T-helper 17 cell (primary cell): ENCODE measurements at regions not wholly inside any gene's neighbourhood (a gene's known extent, or its start where the extent isn't known, plus 50 kb on each side); places are given as distances from the start of the nearest gene placed in this dataset.

Experiments used
- ATAC-seq: fragments of 150-1000 bp; cut with Tn5 transposase; 2 replicates; pipeline ENCODE4 v1.10.0; 2021; ENCODE audit warnings: mild to moderate bottlenecking, moderate library complexity
- DNase-seq, 3 donors: peaks; one replicate each; pipeline versions ENCODE4 v3.0.0 to v3.0.0-alpha.2; 2020 to 2021
- H3K9me3 ChIP-seq: one replicate; pipeline ENCODE4 v1.7.0; 2013; ENCODE audit warnings: low read length, mild to moderate bottlenecking; ENCODE audit not compliant: control insufficient read depth, poor library complexity, severe bottlenecking
- H3K27ac Mint-ChIP-seq: one replicate; pipeline ENCODE4 v1.8.0; 2022; ENCODE audit warnings: mild to moderate bottlenecking, moderate library complexity, mixed read lengths
- H3K27me3 Mint-ChIP-seq: one replicate; pipeline ENCODE4 v1.8.0; 2022; ENCODE audit warnings: mixed read lengths
- H3K36me3 Mint-ChIP-seq: one replicate; pipeline ENCODE4 v1.8.0; 2022; ENCODE audit warnings: low read depth, mixed read lengths
- H3K4me1 Mint-ChIP-seq: one replicate; pipeline ENCODE4 v1.8.0; 2022; ENCODE audit warnings: mild to moderate bottlenecking, mixed read lengths
- H3K4me3 Mint-ChIP-seq: one replicate; pipeline ENCODE4 v1.8.0; 2022; ENCODE audit warnings: mild to moderate bottlenecking, moderate library complexity, mixed read lengths

DNA sequence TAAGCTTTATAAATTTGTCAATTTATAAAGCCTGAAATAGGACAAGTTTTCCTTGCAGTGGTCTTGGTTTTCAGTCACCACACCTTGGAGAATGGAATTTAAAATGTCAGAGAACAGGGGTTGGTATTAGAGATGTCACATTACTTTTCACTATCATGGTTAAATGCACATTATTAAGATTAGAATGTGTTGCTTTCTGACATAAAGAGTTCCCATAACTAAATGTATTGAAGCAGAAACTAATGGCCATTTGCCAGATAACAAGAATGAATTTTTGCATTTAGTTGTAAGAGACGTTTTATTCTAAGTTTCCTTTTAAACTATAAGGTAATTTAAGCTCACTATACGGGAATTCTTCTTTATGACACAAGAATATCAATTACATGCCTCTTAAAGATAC, 172.3 kb downstream of the ARL4A start:
- no peak overlapping the region for H3K27ac Mint-ChIP-seq
- no peak overlapping the region for H3K4me3 Mint-ChIP-seq
- no peaks in the 10 kb centered on the region for H3K36me3 Mint-ChIP-seq

DNA sequence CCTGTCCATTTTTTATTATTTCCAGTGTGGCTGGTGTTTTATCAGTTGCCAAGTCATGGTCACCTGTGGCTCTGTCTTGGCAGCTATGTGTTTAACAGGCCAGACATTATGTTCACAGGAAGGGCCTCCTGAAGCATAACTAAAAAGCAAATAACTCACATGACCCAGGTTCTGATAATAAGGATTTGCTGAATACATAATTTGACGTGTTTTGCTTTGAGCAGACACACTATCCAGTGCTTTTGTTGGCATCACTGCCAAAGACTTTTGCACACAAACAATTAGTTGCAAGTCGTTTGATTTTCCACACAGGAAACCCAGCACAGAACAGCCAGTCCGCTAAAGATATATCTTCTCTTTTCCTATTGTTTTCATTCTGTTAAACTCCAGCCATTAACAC, 173.6 kb downstream of the ARL4A start:
- peaks cover 16% of the 10 kb centered on the region for H3K27me3 Mint-ChIP-seq
- no peak overlapping the region for H3K4me3 Mint-ChIP-seq
- H3K36me3 Mint-ChIP-seq: no peaks in the 10 kb centered on the region
- DNase-seq: no peak
- H3K9me3 ChIP-seq: no peaks in the 10 kb centered on the region
- H3K27ac Mint-ChIP-seq: no peak overlapping the region
- no peak for ATAC-seq
- peaks cover 2% of the 10 kb centered on the region for H3K4me1 Mint-ChIP-seq

More for the DNA sequence above, 172.3 kb downstream of the ARL4A start:
- peaks cover 6% of the 10 kb centered on the region for H3K27me3 Mint-ChIP-seq
- H3K9me3 ChIP-seq: no peaks in the 10 kb centered on the region
- ATAC-seq: no peak
- peaks cover 2% of the 10 kb centered on the region for H3K4me1 Mint-ChIP-seq
- DNase-seq: no peak

DNA sequence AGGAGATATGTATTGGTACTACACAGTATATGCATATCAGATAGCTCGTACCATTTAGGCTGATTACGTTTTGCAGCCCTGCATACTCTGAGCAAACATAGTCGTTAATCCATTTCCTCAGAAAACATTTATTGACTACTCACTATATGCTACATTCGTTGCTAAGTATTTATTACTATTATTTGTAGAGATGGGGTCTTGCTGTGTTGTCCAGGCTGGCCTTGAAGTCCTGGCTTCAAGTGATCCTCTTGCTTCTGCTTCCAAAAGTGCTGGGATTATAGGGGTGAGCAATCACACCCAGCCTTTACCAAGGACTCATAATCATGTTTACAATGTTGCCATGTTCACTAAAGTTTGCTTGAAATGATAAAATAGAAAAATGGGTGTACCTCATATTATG, 174.7 kb downstream of the ARL4A start:
- H3K36me3 Mint-ChIP-seq: no peaks in the 10 kb centered on the region
- H3K4me3 Mint-ChIP-seq: no peak overlapping the region
- peaks cover 2% of the 10 kb centered on the region for H3K4me1 Mint-ChIP-seq
- DNase-seq: no peak
- H3K9me3 ChIP-seq: no peaks in the 10 kb centered on the region
- no peak overlapping the region for H3K27ac Mint-ChIP-seq
- H3K27me3 Mint-ChIP-seq: peaks cover 18% of the 10 kb centered on the region
- ATAC-seq: no peak

DNA sequence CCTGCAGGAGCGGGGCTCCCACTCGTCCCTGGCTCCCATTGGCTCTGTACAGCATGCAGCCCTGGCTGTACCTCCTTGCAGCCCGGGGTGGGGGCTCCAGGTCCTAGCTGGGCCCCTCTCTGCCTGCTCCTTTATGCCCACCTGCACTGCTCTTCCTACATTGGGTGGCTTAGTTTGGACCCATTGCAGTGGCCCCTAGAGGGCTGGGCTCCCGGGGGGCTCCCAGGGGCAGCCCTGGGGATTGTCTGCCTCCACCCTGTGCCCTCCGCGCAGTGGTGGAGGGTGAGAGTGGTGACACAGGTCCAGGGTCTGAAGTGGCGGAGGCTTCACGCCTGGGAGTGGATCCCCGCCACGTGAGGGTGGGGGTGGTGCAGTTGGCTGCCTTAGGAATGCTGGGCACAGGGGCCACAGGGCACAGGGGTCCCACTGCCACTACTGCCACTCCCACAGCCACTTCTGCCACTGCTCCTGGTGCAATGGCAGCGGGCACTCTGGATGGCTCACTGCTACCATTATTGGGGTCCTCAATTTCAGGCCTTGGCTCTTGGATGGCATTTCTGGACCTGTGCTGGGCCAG, 177.1 kb downstream of the ARL4A start:
- Mint-ChIP-seq H3K27me3 (peaks cover 18% of the 10 kb centered on the region), H3K36me3 (no peaks in the 10 kb centered on the region), H3K4me3 (no peak overlapping the region), H3K27ac (no peak overlapping the region), H3K4me1 (peaks cover 2% of the 10 kb centered on the region)
- H3K9me3 ChIP-seq: no peaks in the 10 kb centered on the region
- no peak for DNase-seq
- no peak for ATAC-seq

DNA sequence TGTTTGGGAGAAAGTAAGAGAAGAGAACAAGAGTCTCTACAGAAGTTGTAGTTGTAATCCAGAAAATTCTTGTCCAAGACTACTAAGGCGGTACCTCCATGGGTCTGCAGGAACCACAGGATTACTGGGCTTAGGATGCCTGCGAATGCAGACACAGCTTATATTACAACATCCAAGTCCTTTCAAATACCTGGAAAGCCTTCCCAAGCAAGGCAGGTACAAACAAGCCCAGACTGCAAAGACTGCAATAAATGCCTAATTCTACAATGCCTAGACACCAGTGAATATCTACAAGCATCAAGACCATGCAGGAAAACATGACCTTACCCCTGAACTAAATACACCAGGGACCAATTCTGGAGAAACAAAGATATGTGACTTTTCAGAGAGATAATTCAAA, 178.2 kb downstream of the ARL4A start:
- no peaks in the 10 kb centered on the region for H3K36me3 Mint-ChIP-seq
- ATAC-seq (no peak), DNase-seq (no peak)
- no peak overlapping the region for H3K4me3 Mint-ChIP-seq
- H3K9me3 ChIP-seq: no peaks in the 10 kb centered on the region
- peaks cover 13% of the 10 kb centered on the region for H3K27me3 Mint-ChIP-seq
- H3K4me1 Mint-ChIP-seq: no peaks in the 10 kb centered on the region
- no peak overlapping the region for H3K27ac Mint-ChIP-seq

DNA sequence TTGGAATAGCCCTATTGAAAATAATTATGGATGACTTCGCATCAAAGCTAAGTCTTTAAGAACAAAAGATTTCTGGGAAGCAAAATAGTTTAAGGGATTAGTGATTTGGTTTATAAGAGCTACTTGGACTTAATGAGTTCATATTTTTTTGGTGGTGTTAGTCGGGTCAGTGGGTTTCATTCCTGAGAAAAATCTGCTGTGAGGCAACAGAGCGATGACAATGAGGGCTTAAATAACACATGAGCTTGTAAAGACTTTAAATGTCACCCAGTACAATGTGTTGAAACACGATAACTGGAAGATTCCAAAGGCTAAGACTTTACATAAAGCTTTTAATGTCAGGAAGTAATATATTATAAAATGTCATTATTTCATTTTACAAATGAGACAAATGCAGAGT, 178.8 kb downstream of the ARL4A start:
- ATAC-seq: no peak
- Mint-ChIP-seq H3K4me1 (no peaks in the 10 kb centered on the region), H3K27ac (no peak overlapping the region), H3K36me3 (no peaks in the 10 kb centered on the region), H3K4me3 (no peak overlapping the region), H3K27me3 (peaks cover 12% of the 10 kb centered on the region)
- no peak for DNase-seq
- no peaks in the 10 kb centered on the region for H3K9me3 ChIP-seq

DNA sequence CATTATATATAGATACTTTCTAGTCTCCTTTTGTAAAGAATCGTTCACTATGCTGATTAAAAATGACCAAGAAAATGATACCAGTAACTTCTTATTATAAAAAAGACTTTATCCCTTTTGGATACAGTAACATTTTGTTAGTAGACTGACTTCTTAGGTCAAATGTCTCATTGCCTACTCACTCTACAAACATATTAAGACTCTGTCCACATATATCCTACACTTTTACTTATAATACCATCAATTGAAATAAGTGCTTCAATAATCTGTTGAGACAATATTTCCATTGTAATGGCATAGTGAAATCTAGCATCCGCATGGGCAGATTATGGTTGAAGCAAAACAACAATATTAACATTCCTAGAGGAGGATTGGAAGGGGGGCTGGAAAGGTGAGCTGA, 180.6 kb downstream of the ARL4A start:
- DNase-seq (no peak), ATAC-seq (no peak)
- no peak overlapping the region for H3K27ac Mint-ChIP-seq
- no peak overlapping the region for H3K4me3 Mint-ChIP-seq
- no peaks in the 10 kb centered on the region for H3K4me1 Mint-ChIP-seq
- H3K27me3 Mint-ChIP-seq: peaks cover 12% of the 10 kb centered on the region
- H3K9me3 ChIP-seq: no peaks in the 10 kb centered on the region
- no peaks in the 10 kb centered on the region for H3K36me3 Mint-ChIP-seq

DNA sequence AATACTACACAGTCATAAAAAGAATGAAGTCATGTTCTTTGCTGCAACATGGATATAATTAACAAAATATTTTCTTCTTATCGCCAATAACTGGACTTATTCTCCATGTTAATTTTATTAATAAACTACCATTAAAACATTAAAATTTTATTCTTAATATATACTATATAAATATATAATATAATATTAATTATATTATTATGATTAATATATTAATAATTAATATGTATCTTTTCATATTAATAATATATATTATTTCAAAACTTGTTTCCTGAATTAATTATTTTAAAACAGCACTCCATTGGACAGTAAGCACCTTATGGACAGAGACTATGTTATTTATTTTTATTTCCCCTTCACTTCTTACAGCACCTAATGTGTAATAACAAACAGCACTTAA, 182.8 kb downstream of the ARL4A start:
- Mint-ChIP-seq H3K27ac (no peak overlapping the region), H3K4me1 (no peaks in the 10 kb centered on the region), H3K27me3 (peaks cover 10% of the 10 kb centered on the region), H3K36me3 (no peaks in the 10 kb centered on the region), H3K4me3 (no peak overlapping the region)
- no peaks in the 10 kb centered on the region for H3K9me3 ChIP-seq
- ATAC-seq: no peak
- DNase-seq: no peak

DNA sequence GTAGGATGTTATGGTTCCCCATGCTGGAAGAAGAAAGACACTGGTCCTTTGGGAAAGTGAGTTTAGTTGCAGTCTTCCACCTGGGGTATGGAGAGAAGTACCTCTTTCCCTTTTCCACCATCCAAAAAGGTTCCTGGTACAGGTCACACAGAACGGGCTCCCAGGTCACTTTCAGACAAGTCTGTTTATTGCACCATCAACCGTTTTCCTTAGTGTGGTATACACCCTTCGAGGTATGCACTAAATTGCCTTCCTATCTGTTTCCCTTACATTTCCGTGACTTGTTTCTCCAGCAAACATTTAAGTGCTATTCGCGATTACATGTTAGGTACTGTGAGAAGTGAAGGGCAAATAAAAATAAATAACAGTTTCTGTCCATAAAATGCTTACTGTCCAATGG, 185.1 kb downstream of the ARL4A start:
- no peak for DNase-seq
- H3K27me3 Mint-ChIP-seq: no peaks in the 10 kb centered on the region
- H3K9me3 ChIP-seq: no peaks in the 10 kb centered on the region
- no peaks in the 10 kb centered on the region for H3K4me1 Mint-ChIP-seq
- H3K4me3 Mint-ChIP-seq: no peak overlapping the region
- no peak overlapping the region for H3K27ac Mint-ChIP-seq
- no peaks in the 10 kb centered on the region for H3K36me3 Mint-ChIP-seq
- ATAC-seq: no peak

DNA sequence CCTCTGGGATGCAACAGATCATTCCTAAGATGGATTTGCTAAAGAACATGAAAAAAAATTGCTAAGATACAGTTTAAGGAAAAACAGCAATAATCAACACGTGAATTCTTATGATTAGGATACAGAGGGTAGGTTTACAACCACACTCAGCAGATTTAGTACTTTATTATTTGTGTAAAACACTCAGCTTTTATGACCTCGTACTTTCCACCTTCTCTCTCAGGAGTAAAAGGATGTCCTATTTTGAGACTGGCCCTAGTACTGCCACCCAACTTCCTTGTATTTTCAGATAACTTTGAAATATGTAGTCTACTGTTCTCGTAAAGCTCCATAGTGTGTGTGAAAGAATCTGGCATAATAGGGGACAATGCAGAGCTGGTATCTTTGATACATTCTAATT, 186.1 kb downstream of the ARL4A start:
- Mint-ChIP-seq H3K36me3 (no peaks in the 10 kb centered on the region), H3K27ac (no peak overlapping the region), H3K27me3 (no peaks in the 10 kb centered on the region), H3K4me1 (no peaks in the 10 kb centered on the region), H3K4me3 (no peak overlapping the region)
- H3K9me3 ChIP-seq: no peaks in the 10 kb centered on the region
- DNase-seq (no peak), ATAC-seq (no peak)

DNA sequence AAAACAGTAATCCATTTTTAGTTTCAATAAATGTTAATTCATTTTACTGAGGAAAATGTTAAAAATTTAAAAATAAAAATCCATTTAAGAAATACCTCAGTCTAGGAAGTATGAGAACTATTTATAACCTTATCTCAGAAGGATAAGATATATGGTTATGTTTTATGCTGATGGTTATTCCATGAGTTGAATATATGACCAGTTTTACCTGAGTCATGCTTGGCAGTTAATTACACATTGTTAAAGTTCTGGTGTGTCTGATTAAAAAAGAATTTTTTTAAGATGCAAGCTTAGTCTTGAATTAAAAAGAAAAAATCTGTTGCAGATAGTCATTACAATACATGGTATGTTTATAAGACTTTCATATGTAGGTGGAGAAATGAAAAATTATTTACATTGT, 191.7 kb downstream of the ARL4A start:
- DNase-seq: no peak
- Mint-ChIP-seq H3K27me3 (peaks cover 7% of the 10 kb centered on the region), H3K4me1 (peaks cover 5% of the 10 kb centered on the region), H3K36me3 (no peaks in the 10 kb centered on the region), H3K4me3 (no peak overlapping the region), H3K27ac (no peak overlapping the region)
- no peaks in the 10 kb centered on the region for H3K9me3 ChIP-seq
- no peak for ATAC-seq

DNA sequence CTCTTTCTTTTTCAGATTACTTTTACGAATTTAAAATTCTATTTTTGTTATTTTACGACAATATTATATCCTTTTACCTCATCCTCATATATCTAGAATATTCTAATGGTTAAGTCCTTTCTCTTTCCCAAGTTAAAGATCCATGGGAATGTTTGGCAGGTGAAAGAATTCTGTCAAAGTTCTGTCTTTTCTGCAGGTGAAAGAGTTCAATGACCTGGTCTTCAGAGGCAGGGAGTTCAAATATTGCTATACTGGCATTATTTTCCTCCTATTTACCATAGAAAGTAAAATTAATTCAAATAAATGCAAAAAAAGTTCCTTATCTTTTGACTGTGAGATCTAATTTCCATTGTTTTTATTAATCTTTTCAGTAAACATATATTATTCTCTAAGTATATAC, 194.3 kb downstream of the ARL4A start:
- Mint-ChIP-seq H3K4me1 (peaks cover 5% of the 10 kb centered on the region), H3K27ac (no peak overlapping the region), H3K4me3 (no peak overlapping the region), H3K36me3 (no peaks in the 10 kb centered on the region), H3K27me3 (peaks cover 18% of the 10 kb centered on the region)
- DNase-seq (no peak), ATAC-seq (no peak)
- H3K9me3 ChIP-seq: no peaks in the 10 kb centered on the region

DNA sequence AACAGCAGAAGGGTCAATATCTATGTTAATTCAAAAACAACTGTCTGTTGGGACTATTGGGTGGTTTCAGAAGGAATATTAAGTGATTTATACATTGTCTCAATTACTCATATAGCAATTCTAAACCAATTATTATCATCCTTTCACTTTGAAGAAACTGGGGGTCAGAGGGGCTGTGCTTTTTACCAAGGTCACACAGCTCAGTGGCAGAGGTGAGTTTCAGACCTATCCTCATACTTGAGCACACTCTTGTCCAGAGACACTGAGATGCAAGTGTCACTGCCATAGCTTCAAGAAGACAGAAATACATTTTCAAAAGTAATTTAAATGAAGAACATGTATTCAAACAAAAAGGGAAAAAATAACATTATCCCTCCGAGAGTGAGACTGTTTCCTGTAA, 195.3 kb downstream of the ARL4A start:
- Mint-ChIP-seq H3K36me3 (no peaks in the 10 kb centered on the region), H3K27ac (no peak overlapping the region), H3K4me1 (peaks cover 5% of the 10 kb centered on the region), H3K4me3 (no peak overlapping the region), H3K27me3 (peaks cover 18% of the 10 kb centered on the region)
- no peaks in the 10 kb centered on the region for H3K9me3 ChIP-seq
- DNase-seq: no peak
- ATAC-seq: no peak

DNA sequence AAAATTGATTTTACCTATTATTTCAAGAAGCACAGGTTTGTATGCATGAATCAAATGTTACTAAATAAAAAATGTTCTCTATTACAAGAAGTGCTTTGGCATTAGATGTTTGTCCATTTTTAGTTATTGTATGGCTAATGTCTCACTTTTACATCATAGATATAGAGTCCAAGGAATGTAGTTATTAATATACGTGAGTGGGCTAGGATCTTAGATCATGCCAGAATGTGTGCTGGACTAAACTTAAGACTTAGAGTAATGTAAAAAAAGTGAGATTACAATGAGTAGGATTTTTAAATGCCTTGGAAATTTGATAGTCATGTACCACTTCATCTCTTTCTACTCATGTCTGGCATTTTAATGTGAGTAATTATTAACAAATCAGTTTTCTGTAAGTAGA, 196.6 kb downstream of the ARL4A start:
- no peaks in the 10 kb centered on the region for H3K36me3 Mint-ChIP-seq
- no peak overlapping the region for H3K4me3 Mint-ChIP-seq
- H3K27me3 Mint-ChIP-seq: peaks cover 22% of the 10 kb centered on the region
- no peak for ATAC-seq
- H3K9me3 ChIP-seq: no peaks in the 10 kb centered on the region
- H3K27ac Mint-ChIP-seq: no peak overlapping the region
- H3K4me1 Mint-ChIP-seq: peaks cover 9% of the 10 kb centered on the region
- DNase-seq: no peak
